ENCODE measurements at regions not wholly inside any gene's neighbourhood (a gene's known extent, or its start where the extent isn't known, plus 50 kb on each side); places are given as distances from the start of the nearest gene placed in this dataset.

GRCh38 chr4:35649778-35650177, 594.5 kb downstream of the ARAP2 start:
- no peak for DNase-seq

GRCh38 chr4:35652197-35652596, 592.1 kb downstream of the ARAP2 start:
- no peak for DNase-seq

GRCh38 chr4:35653451-35653850, 590.9 kb downstream of the ARAP2 start:
- no peak for DNase-seq

- DNase-seq: no peak
These were observed 571.2 kb downstream of the ARAP2 start for GRCh38 chr4:35673137-35673536.

GRCh38 chr4:35684755-35685154, 559.6 kb downstream of the ARAP2 start:
- no peak for DNase-seq

- DNase-seq: no peak
These were observed 554.4 kb downstream of the ARAP2 start for GRCh38 chr4:35689870-35690269.

- DNase-seq: no peak
These were observed 554.0 kb downstream of the ARAP2 start for GRCh38 chr4:35690271-35690670.

- DNase-seq: no peak
These were observed 549.3 kb downstream of the ARAP2 start for GRCh38 chr4:35695003-35695402.

- DNase-seq: no peak
These were observed 548.9 kb downstream of the ARAP2 start for GRCh38 chr4:35695421-35695820.

GRCh38 chr4:35697210-35697736, 547.0 kb downstream of the ARAP2 start:
- no peak for DNase-seq

GRCh38 chr4:35700663-35701062, 543.7 kb downstream of the ARAP2 start:
- DNase-seq: no peak

GRCh38 chr4:35709080-35709479, 535.2 kb downstream of the ARAP2 start:
- no peak for DNase-seq

- no peak for DNase-seq
These were observed 534.0 kb downstream of the ARAP2 start for GRCh38 chr4:35710343-35710742.

GRCh38 chr4:35711127-35711526, 533.2 kb downstream of the ARAP2 start:
- DNase-seq: no peak

GRCh38 chr4:35723973-35724372, 520.3 kb downstream of the ARAP2 start:
- DNase-seq: no peak

GRCh38 chr4:35725131-35725530, 519.2 kb downstream of the ARAP2 start:
- DNase-seq: no peak

GRCh38 chr4:35730414-35730813, 513.9 kb downstream of the ARAP2 start:
- no peak for DNase-seq

GRCh38 chr4:35734381-35735098, 509.8 kb downstream of the ARAP2 start:
- no peak for DNase-seq

- no peak for DNase-seq
These were observed 505.0 kb downstream of the ARAP2 start for GRCh38 chr4:35739308-35739707.

GRCh38 chr4:35754047-35754446, 490.3 kb downstream of the ARAP2 start:
- no peak for DNase-seq

- DNase-seq: no peak
These were observed 486.5 kb downstream of the ARAP2 start for GRCh38 chr4:35757836-35758235.

GRCh38 chr4:35760807-35761206, 483.5 kb downstream of the ARAP2 start:
- no peak for DNase-seq

- no peak for DNase-seq
These were observed 472.7 kb downstream of the ARAP2 start for GRCh38 chr4:35771571-35771970.

GRCh38 chr4:35772291-35772690, 472.0 kb downstream of the ARAP2 start:
- no peak for DNase-seq
